Smooth muscle cell (in vitro differentiated cells): ENCODE measurements at regions not wholly inside any gene's neighbourhood (a gene's known extent, or its start where the extent isn't known, plus 50 kb on each side); places are given as distances from the start of the nearest gene placed in this dataset.
A peak's percentile ranks its signal among the peaks of the same experiment; 100 is the strongest.

ENCODE experiments used
- DNase-seq: peaks from one replicate; lab custom pipeline; 2025; ENCODE audit not compliant: unreplicated experiment; lab: John Stamatoyannopoulos, UW
- H2AFZ ChIP-seq: fragments of 200-600 bp; sonication (generic); 2 replicates; pipeline ENCODE4 v1.6.0; 2016; ENCODE audit warnings: antibody characterized with exemption, low read depth, mild to moderate bottlenecking
- H3F3A ChIP-seq: fragments of 200-600 bp; sonication (generic); 2 replicates; pipeline ENCODE4 v1.6.0; 2017; ENCODE audit warnings: antibody characterized with exemption, low read depth
- H3K27ac ChIP-seq: fragments of 200-600 bp; sonication (generic); 2 replicates; pipeline ENCODE4 v1.5.1; 2016; ENCODE audit warnings: low read depth, mild to moderate bottlenecking
- H3K27me3 ChIP-seq: fragments of 200-600 bp; sonication (generic); 2 replicates; pipeline ENCODE4 v1.6.1; 2016; ENCODE audit warnings: low read depth, mild to moderate bottlenecking
- H3K36me3 ChIP-seq: fragments of 200-600 bp; sonication (generic); 2 replicates; pipeline ENCODE4 v1.5.1; 2016; ENCODE audit warnings: low read depth
- H3K4me1 ChIP-seq: fragments of 200-600 bp; sonication (generic); 2 replicates; pipeline ENCODE4 v1.5.1; 2016; ENCODE audit warnings: low read depth
- H3K4me2 ChIP-seq: fragments of 200-600 bp; sonication (generic); 2 replicates; pipeline ENCODE4 v1.6.0; 2016; ENCODE audit warnings: mild to moderate bottlenecking
- H3K4me3 ChIP-seq: fragments of 200-600 bp; sonication (generic); 2 replicates; pipeline ENCODE4 v1.5.1; 2016; ENCODE audit warnings: mild to moderate bottlenecking
- H3K79me2 ChIP-seq: fragments of 200-600 bp; sonication (generic); 2 replicates; pipeline ENCODE4 v1.6.0; 2016; ENCODE audit warnings: low read depth, mild to moderate bottlenecking
- H3K9ac ChIP-seq: fragments of 200-600 bp; sonication (generic); 2 replicates; pipeline ENCODE4 v1.6.0; 2016; ENCODE audit warnings: low read depth
- H3K9me3 ChIP-seq: fragments of 200-600 bp; sonication (generic); replicated peaks from 2 replicates; pipeline ENCODE4 v1.5.1; 2016; ENCODE audit warnings: low read depth
- H4K20me1 ChIP-seq: fragments of 200-600 bp; sonication (generic); 2 replicates; pipeline ENCODE4 v1.6.0; 2016; ENCODE audit warnings: low read depth
- WGBS: methylation state at CpG from one replicate; pipeline ENCODE4 v1.1.7; 2016; ENCODE audit warnings: low lambda C conversion rate; 5-methylcytosine and 5-hydroxymethylcytosine counted together
- TF ChIP-seq, protein P1 (sequence below): fragments of 200-600 bp; sonication (generic); IDR thresholded peaks from 2 replicates; pipeline ENCODE4 v1.5.1; 2017; ENCODE audit warnings: borderline replicate concordance, mild to moderate bottlenecking, antibody characterized with exemption; ENCODE audit not compliant: insufficient read depth, poor library complexity, severe bottlenecking

DNA sequence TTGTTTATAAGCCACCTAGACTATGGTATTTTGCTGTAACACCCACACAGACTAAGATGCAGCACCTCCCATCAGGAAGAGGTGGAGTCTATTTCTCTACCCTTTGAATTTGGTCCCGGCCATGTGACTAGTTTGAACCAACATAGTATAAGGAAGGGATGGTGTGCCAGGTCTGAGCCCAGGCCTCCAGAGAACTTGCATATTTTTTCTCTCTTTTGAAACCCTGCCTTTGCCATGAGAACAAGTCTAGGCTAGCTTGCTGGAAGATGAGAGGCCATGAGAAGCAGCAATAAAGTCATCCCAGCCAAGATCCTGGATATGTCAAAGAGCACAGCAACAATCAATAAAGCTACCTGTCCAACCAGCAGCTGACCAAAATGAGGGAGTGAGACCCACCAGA, 63.0 kb upstream of the ANKEF1 start:
- no peak for DNase-seq
- H3F3A ChIP-seq: no peaks in the 10 kb centered on the region
- H3K9me3 ChIP-seq: no peaks in the 10 kb centered on the region
- no peaks in the 10 kb centered on the region for H3K79me2 ChIP-seq
- 84% methylated on average over 1 of the region's 1 CpG for WGBS
- no peaks in the 10 kb centered on the region for H3K36me3 ChIP-seq
- no peak overlapping the region for H2AFZ ChIP-seq
- H3K4me2 ChIP-seq: no peak overlapping the region
- no peaks in the 10 kb centered on the region for H3K4me1 ChIP-seq
- TF ChIP-seq, protein P1, sequence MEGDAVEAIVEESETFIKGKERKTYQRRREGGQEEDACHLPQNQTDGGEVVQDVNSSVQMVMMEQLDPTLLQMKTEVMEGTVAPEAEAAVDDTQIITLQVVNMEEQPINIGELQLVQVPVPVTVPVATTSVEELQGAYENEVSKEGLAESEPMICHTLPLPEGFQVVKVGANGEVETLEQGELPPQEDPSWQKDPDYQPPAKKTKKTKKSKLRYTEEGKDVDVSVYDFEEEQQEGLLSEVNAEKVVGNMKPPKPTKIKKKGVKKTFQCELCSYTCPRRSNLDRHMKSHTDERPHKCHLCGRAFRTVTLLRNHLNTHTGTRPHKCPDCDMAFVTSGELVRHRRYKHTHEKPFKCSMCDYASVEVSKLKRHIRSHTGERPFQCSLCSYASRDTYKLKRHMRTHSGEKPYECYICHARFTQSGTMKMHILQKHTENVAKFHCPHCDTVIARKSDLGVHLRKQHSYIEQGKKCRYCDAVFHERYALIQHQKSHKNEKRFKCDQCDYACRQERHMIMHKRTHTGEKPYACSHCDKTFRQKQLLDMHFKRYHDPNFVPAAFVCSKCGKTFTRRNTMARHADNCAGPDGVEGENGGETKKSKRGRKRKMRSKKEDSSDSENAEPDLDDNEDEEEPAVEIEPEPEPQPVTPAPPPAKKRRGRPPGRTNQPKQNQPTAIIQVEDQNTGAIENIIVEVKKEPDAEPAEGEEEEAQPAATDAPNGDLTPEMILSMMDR: no peak
- no peak overlapping the region for H3K9ac ChIP-seq
- no peak overlapping the region for H3K4me3 ChIP-seq
- no peaks in the 10 kb centered on the region for H4K20me1 ChIP-seq
- peaks cover 15% of the 10 kb centered on the region for H3K27me3 ChIP-seq
- no peak overlapping the region for H3K27ac ChIP-seq

DNA sequence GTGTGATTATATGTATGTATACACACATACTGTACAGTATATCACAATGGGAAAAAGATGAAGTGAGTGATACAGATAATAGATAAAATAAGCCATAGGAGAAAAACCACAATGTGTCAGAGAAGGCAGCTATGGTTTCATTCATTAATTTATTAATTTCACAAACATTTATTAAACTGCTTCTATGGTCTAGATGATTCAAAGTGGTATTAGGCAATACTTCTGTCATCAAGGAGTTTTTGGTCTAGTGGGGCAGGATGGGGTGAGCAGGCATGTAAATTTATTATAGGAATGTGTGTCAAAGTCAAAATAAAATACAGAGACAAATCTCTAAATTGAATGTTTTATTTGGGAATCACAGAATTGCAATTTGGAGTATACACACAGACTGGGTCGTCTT, 65.2 kb upstream of the ANKEF1 start:
- TF ChIP-seq, protein P1: no peak
- Histone ChIP-seq H3K79me2 (no peaks in the 10 kb centered on the region), H3K4me2 (no peak overlapping the region), H3F3A (no peaks in the 10 kb centered on the region), H3K36me3 (no peaks in the 10 kb centered on the region), H4K20me1 (no peaks in the 10 kb centered on the region), H2AFZ (no peak overlapping the region), H3K4me3 (no peak overlapping the region), H3K27me3 (peaks cover 12% of the 10 kb centered on the region), H3K9me3 (no peaks in the 10 kb centered on the region), H3K4me1 (no peaks in the 10 kb centered on the region), H3K9ac (no peak overlapping the region), H3K27ac (no peak overlapping the region)
- DNase-seq: no peak
- WGBS: 68% methylated on average over 1 of the region's 1 CpG

DNA sequence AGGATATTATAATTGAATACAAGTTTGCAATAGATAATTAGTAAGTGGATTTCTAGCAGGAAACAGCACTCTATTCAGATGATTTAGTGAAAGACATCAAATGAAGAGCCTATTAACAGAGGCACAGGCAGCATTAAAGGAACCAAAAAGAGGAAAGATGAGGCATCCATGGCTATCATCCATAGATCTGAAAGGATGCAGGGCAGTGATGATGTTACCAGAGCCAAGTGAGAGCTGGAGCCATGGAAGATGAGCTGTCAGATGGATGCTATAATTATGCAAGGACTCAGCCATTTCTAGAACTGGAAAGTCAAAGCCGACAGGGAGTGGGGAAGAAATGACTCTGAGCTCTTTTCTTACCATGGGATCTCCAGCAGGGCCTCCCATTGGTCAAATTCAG, 66.8 kb upstream of the ANKEF1 start:
- no peak for DNase-seq
- Histone ChIP-seq H3K4me3 (no peak overlapping the region), H3F3A (no peaks in the 10 kb centered on the region), H2AFZ (no peak overlapping the region), H3K4me1 (no peaks in the 10 kb centered on the region), H3K4me2 (no peak overlapping the region), H3K36me3 (no peaks in the 10 kb centered on the region), H4K20me1 (no peaks in the 10 kb centered on the region), H3K27ac (no peak overlapping the region), H3K9ac (no peak overlapping the region), H3K79me2 (no peaks in the 10 kb centered on the region), H3K9me3 (no peaks in the 10 kb centered on the region), H3K27me3 (peaks cover 12% of the 10 kb centered on the region)
- TF ChIP-seq, protein P1: no peak
- WGBS: 35% methylated on average over 1 of the region's 1 CpG

DNA sequence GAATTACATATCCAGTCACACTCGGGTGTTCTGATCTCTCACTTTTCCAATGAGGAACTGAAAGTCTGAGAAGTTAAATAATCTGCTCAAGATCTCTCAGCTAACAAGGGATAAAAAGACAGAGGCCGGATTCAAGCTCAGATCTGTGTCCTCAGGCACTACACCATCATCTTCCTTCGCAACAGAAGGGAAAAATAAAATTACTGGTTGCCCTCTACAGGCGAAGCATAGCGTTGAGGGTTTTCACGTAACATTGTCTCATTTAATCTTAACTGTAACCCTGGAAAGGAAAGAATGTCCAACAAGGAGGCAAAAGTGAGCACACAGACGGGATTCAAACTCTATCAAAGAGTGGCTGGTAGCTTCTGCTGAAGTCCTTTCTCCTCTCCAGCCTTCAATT, 67.8 kb upstream of the ANKEF1 start:
- H3K36me3 ChIP-seq: no peaks in the 10 kb centered on the region
- H2AFZ ChIP-seq: no peak overlapping the region
- H3K4me2 ChIP-seq: no peak overlapping the region
- no peaks in the 10 kb centered on the region for H3F3A ChIP-seq
- peaks cover 12% of the 10 kb centered on the region for H3K27me3 ChIP-seq
- H3K9me3 ChIP-seq: no peaks in the 10 kb centered on the region
- TF ChIP-seq, protein P1: peak; percentile 29
- DNase-seq: no peak
- 56% methylated on average over 7 of the region's 7 CpGs for WGBS
- no peak overlapping the region for H3K27ac ChIP-seq
- no peaks in the 10 kb centered on the region for H3K4me1 ChIP-seq
- H3K4me3 ChIP-seq: no peak overlapping the region
- no peak overlapping the region for H3K9ac ChIP-seq
- no peaks in the 10 kb centered on the region for H3K79me2 ChIP-seq
- no peaks in the 10 kb centered on the region for H4K20me1 ChIP-seq
